HEK293 (cell line): ENCODE measurements at regions not wholly inside any gene's neighbourhood (a gene's known extent, or its start where the extent isn't known, plus 50 kb on each side); places are given as distances from the start of the nearest gene placed in this dataset.

Experiments used
- CTCF ChIA-PET: fragments of 350-600 bp; formaldehyde crosslinking; extraction: SDS; loops from one replicate; lab custom pipeline; 2021; ENCODE audit warnings: antibody characterized with exemption; lab: Yijun Ruan, JAX
- POLR2A ChIA-PET: fragments of 300-600 bp; formaldehyde crosslinking; extraction: SDS; loops from one replicate; lab custom pipeline; 2020; ENCODE audit warnings: antibody characterized with exemption, inconsistent platforms; lab: Yijun Ruan, JAX
- H3K27ac ChIP-seq: fragments of 200-500 bp; sonication (Bioruptor generic); 2 replicates; pipeline ENCODE4 v1.5.1; 2014; ENCODE audit warnings: low read depth, low read length, control low read depth, inconsistent platforms; ENCODE audit errors: extremely low read depth
- H3K36me3 ChIP-seq, 2 experiments: fragments of 200-500 bp in 1 of 2; sonication (Bioruptor generic) in 1 of 2; 1 replicate in 1 of 2; 2 replicates in 1 of 2; pipeline ENCODE4 v1.5.1; 2014 to 2017; ENCODE audit warnings: inconsistent platforms in 2 of 2, low read length in 2 of 2; ENCODE audit not compliant: control insufficient read depth in 2 of 2, insufficient read depth in 1 of 2
- H3K4me1 ChIP-seq: fragments of 200-500 bp; sonication (Bioruptor generic); 2 replicates; pipeline ENCODE4 v1.5.1; 2014; ENCODE audit warnings: mild to moderate bottlenecking, low read length, inconsistent platforms; ENCODE audit not compliant: control insufficient read depth, insufficient read depth
- H3K4me3 ChIP-seq: 2 replicates; pipeline ENCODE4 v1.5.1; 2011; ENCODE audit warnings: low read depth, mild to moderate bottlenecking, control low read depth, low read length, moderate library complexity
- H3K9me3 ChIP-seq: fragments of 200-500 bp; sonication (Bioruptor generic); 2 replicates; pipeline ENCODE4 v1.5.1; 2014; ENCODE audit warnings: low read depth, low read length, inconsistent platforms; ENCODE audit not compliant: control insufficient read depth, insufficient read depth
- BCL11B ChIP-seq: fragments of 450-650 bp; formaldehyde crosslinking; IDR thresholded peaks from 2 replicates; pipeline ENCODE4 v1.5.1; 2016; ENCODE audit warnings: low read depth, missing biosample characterization, missing genetic modification characterization
- YY1 ChIP-seq: fragments of 450-650 bp; formaldehyde crosslinking; IDR thresholded peaks from 2 replicates; pipeline ENCODE4 v1.5.1; 2018; ENCODE audit warnings: missing biosample characterization, missing genetic modification characterization
- YY2 ChIP-seq: fragments of 450-650 bp; formaldehyde crosslinking; IDR thresholded peaks from 2 replicates; pipeline ENCODE4 v1.5.1; 2016; ENCODE audit warnings: missing biosample characterization, missing genetic modification characterization
- ZBTB10 ChIP-seq: fragments of 450-650 bp; formaldehyde crosslinking; IDR thresholded peaks from 2 replicates; pipeline ENCODE4 v1.5.1; 2016; ENCODE audit warnings: missing biosample characterization, missing genetic modification characterization
- ZBTB8A ChIP-seq: fragments of 450-650 bp; formaldehyde crosslinking; IDR thresholded peaks from 2 replicates; pipeline ENCODE4 v1.5.1; 2016; ENCODE audit warnings: missing biosample characterization, missing genetic modification characterization
- ZEB2 ChIP-seq: fragments of 450-650 bp; formaldehyde crosslinking; IDR thresholded peaks from 2 replicates; pipeline ENCODE4 v1.5.1; 2016; ENCODE audit warnings: missing biosample characterization, missing genetic modification characterization
- ZFP3 ChIP-seq: fragments of 450-650 bp; formaldehyde crosslinking; IDR thresholded peaks from 2 replicates; pipeline ENCODE4 v1.5.1; 2016; ENCODE audit warnings: low read depth, missing biosample characterization, missing genetic modification characterization
- ZNF148 ChIP-seq: fragments of 450-650 bp; formaldehyde crosslinking; IDR thresholded peaks from 2 replicates; pipeline ENCODE4 v1.5.0; 2017; ENCODE audit warnings: missing biosample characterization, missing genetic modification characterization, borderline replicate concordance
- ZNF155 ChIP-seq: fragments of 450-650 bp; formaldehyde crosslinking; IDR thresholded peaks from 2 replicates; pipeline ENCODE4 v1.5.1; 2016; ENCODE audit warnings: missing biosample characterization, missing genetic modification characterization
- ZNF174 ChIP-seq: fragments of 450-650 bp; formaldehyde crosslinking; IDR thresholded peaks from 2 replicates; pipeline ENCODE4 v1.5.0; 2017; ENCODE audit warnings: missing biosample characterization, mild to moderate bottlenecking, missing genetic modification characterization
- ZNF202 ChIP-seq: fragments of 450-650 bp; formaldehyde crosslinking; IDR thresholded peaks from 2 replicates; pipeline ENCODE4 v1.5.1; 2016; ENCODE audit warnings: missing biosample characterization, missing genetic modification characterization, borderline replicate concordance
- ZNF223 ChIP-seq: fragments of 450-650 bp; formaldehyde crosslinking; IDR thresholded peaks from 2 replicates; pipeline ENCODE4 v1.5.1; 2016; ENCODE audit warnings: missing biosample characterization, missing genetic modification characterization
- ZNF350 ChIP-seq: fragments of 450-650 bp; formaldehyde crosslinking; IDR thresholded peaks from 2 replicates; pipeline ENCODE4 v1.5.0; 2017; ENCODE audit warnings: missing biosample characterization, mild to moderate bottlenecking, missing genetic modification characterization
- ZNF426 ChIP-seq: fragments of 450-650 bp; formaldehyde crosslinking; IDR thresholded peaks from 2 replicates; pipeline ENCODE4 v1.5.1; 2017; ENCODE audit warnings: missing biosample characterization, missing genetic modification characterization, mild to moderate bottlenecking, inconsistent platforms, moderate library complexity
- ZNF654 ChIP-seq: fragments of 450-650 bp; formaldehyde crosslinking; IDR thresholded peaks from 2 replicates; pipeline ENCODE4 v1.5.1; 2016; ENCODE audit warnings: low read depth, missing biosample characterization, missing genetic modification characterization
- ZNF777 ChIP-seq: fragments of 450-650 bp; formaldehyde crosslinking; IDR thresholded peaks from 2 replicates; pipeline ENCODE4 v1.5.1; 2017; ENCODE audit warnings: missing biosample characterization, missing genetic modification characterization, borderline replicate concordance
- ZSCAN30 ChIP-seq: fragments of 450-650 bp; IDR thresholded peaks from 2 replicates; pipeline ENCODE4 v1.5.1; 2018; ENCODE audit warnings: missing biosample characterization, mild to moderate bottlenecking, missing genetic modification characterization, moderate library complexity
- ZSCAN4 ChIP-seq: fragments of 450-650 bp; formaldehyde crosslinking; IDR thresholded peaks from 2 replicates; pipeline ENCODE4 v1.5.1; 2017; ENCODE audit warnings: missing biosample characterization, missing genetic modification characterization
- ZSCAN5A ChIP-seq: fragments of 450-650 bp; formaldehyde crosslinking; IDR thresholded peaks from 2 replicates; pipeline ENCODE4 v1.5.1; 2016; ENCODE audit warnings: missing biosample characterization, missing genetic modification characterization

- TF ChIP-seq ZNF174 (tag by site-specific recombination) (no peak), ZSCAN4 (tag by site-specific recombination) (no peak)
Measured at GRCh38 chr13:38002606-38003005, 133.0 kb upstream of the TRPC4 start (continued).

GRCh38 chr13:37997641-37998040 is 128.1 kb upstream of the TRPC4 start:
- Histone ChIP-seq H3K4me1 (no peaks in the 10 kb centered on the region), H3K27ac (no peak overlapping the region), H3K4me3 (no peak overlapping the region), H3K9me3 (no peaks in the 10 kb centered on the region), H3K36me3 (no peaks in the 10 kb centered on the region)
- CTCF ChIA-PET, result no interaction called here
- POLR2A ChIA-PET, result no interaction called here
- TF ChIP-seq ZNF777 (tag by site-specific recombination) (no peak), ZNF202 (tag by site-specific recombination) (no peak), ZNF148 (tag by site-specific recombination) (no peak), ZFP3 (tag by site-specific recombination) (no peak), ZBTB10 (tag by site-specific recombination) (no peak), BCL11B (tag by site-specific recombination) (no peak), ZEB2 (tag by site-specific recombination) (no peak), YY1 (no peak)

GRCh38 chr13:37995092-37995491 is 125.5 kb upstream of the TRPC4 start:
- Histone ChIP-seq H3K36me3 (no peaks in the 10 kb centered on the region), H3K9me3 (no peaks in the 10 kb centered on the region), H3K4me1 (no peaks in the 10 kb centered on the region), H3K4me3 (no peak overlapping the region), H3K27ac (no peak overlapping the region)
- CTCF ChIA-PET, result no interaction called here
- peak; percentile 82 for TF ChIP-seq ZNF350 (tag by site-specific recombination)
- TF ChIP-seq ZNF654, result no peak
- no peak for TF ChIP-seq ZBTB8A (tag by site-specific recombination)
- POLR2A ChIA-PET, result no interaction called here

- CTCF ChIA-PET, result no interaction called here
- Histone ChIP-seq H3K4me1 (no peaks in the 10 kb centered on the region), H3K4me3 (no peak overlapping the region), H3K9me3 (no peaks in the 10 kb centered on the region), H3K36me3 (no peaks in the 10 kb centered on the region), H3K27ac (no peak overlapping the region)
- POLR2A ChIA-PET, result no interaction called here
- TF ChIP-seq ZNF155 (tag by site-specific recombination) (no peak), ZNF426 (tag by site-specific recombination) (no peak), YY2 (tag by site-specific recombination) (no peak), ZSCAN5A (no peak), ZSCAN30 (tag by site-specific recombination) (no peak), ZNF223 (tag by site-specific recombination) (no peak)
Measured at GRCh38 chr13:37986811-37987210, 117.2 kb upstream of the TRPC4 start.
